ENCODE measurements at regions not wholly inside any gene's neighbourhood (a gene's known extent, or its start where the extent isn't known, plus 50 kb on each side); places are given as distances from the start of the nearest gene placed in this dataset.

DNA sequence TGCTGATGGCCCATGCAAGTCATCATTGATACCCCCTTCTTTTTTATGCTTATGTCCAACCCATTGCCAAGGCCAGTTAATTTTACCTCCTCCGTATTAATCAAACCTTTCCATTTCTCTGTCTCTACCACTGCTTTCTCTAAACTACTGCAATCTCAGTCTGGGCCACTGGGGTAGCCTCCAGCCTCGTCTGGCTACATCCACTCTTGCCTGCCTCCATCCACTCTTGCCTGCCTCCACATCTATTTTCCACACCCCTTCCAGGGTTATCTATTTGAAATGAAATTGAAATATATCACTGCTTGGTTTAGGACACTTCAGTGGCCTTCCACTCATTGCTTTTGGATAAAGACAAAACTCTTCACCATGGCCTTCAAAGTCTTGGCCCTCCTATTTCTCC, 425.3 kb upstream of the CLINT1 start:
- Histone ChIP-seq H4K20me1 (ENCODE audit: insufficient read depth, low read length) (no peaks in the 10 kb centered on the region), H3K79me2 (ENCODE audit: low read length) (no peaks in the 10 kb centered on the region), H3K9me3 (replicated peaks; ENCODE audit: insufficient read depth, low read length) (no peaks in the 10 kb centered on the region), H3K27me3 (replicated peaks; ENCODE audit: insufficient read depth, low read length) (no peaks in the 10 kb centered on the region), H3F3A (ENCODE audit: insufficient read depth, low read length) (no peaks in the 10 kb centered on the region), H2AFZ (ENCODE audit: low read length) (no peak overlapping the region), H3K9me2 (replicated peaks; ENCODE audit: insufficient read depth, low read length) (no peaks in the 10 kb centered on the region), H3K4me1 (ENCODE audit: low read length) (no peaks in the 10 kb centered on the region), H3K27ac (ENCODE audit: low read length) (no peak overlapping the region), H3K4me2 (ENCODE audit: low read depth, low read length) (no peak overlapping the region), H3K9ac (ENCODE audit: low read length) (no peak overlapping the region), H3K36me3 (replicated peaks; ENCODE audit: insufficient read depth, low read length) (no peaks in the 10 kb centered on the region), H3K4me3 (ENCODE audit: low read length) (no peak overlapping the region)
- no peak for TF ChIP-seq EZH2phosphoT487 (IDR thresholded peaks at IDR 0.05; ENCODE audit: low read length)
- TF ChIP-seq EZH2 (optimal IDR thresholded peaks at IDR 0.05; ENCODE audit: low read depth, low read length), result no peak
- TF ChIP-seq, protein P1, sequence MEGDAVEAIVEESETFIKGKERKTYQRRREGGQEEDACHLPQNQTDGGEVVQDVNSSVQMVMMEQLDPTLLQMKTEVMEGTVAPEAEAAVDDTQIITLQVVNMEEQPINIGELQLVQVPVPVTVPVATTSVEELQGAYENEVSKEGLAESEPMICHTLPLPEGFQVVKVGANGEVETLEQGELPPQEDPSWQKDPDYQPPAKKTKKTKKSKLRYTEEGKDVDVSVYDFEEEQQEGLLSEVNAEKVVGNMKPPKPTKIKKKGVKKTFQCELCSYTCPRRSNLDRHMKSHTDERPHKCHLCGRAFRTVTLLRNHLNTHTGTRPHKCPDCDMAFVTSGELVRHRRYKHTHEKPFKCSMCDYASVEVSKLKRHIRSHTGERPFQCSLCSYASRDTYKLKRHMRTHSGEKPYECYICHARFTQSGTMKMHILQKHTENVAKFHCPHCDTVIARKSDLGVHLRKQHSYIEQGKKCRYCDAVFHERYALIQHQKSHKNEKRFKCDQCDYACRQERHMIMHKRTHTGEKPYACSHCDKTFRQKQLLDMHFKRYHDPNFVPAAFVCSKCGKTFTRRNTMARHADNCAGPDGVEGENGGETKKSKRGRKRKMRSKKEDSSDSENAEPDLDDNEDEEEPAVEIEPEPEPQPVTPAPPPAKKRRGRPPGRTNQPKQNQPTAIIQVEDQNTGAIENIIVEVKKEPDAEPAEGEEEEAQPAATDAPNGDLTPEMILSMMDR (IDR thresholded peaks at IDR 0.05; ENCODE audit: low read length), result no peak
- DNase-seq, result no peak

DNA sequence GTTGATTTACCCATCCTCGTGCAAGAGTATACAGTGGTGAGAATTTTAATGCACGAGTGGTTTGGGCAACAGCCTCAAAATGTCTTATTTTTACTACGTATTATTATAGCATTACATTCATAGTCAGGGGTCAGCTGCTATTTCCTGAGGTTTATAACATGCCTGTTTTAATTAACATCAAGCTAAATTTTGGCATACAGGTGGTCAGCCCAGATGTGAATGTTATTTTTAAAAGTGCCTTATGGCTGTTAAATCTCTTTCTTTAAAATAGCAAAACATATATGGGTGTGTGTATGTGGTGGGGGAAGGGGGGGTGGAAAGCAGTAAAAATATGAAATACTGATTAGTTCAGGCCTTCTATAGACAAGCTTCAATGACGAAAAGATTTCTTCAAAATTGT, 424.5 kb upstream of the CLINT1 start:
- no peak overlapping the region for H3K9ac ChIP-seq (ENCODE audit: low read length)
- no peaks in the 10 kb centered on the region for H3F3A ChIP-seq (ENCODE audit: insufficient read depth, low read length)
- no peaks in the 10 kb centered on the region for H3K9me3 ChIP-seq (replicated peaks; ENCODE audit: insufficient read depth, low read length)
- no peaks in the 10 kb centered on the region for H4K20me1 ChIP-seq (ENCODE audit: insufficient read depth, low read length)
- TF ChIP-seq EZH2 (optimal IDR thresholded peaks at IDR 0.05; ENCODE audit: low read depth, low read length) (no peak), EZH2phosphoT487 (IDR thresholded peaks at IDR 0.05; ENCODE audit: low read length) (no peak)
- TF ChIP-seq, protein P1 (IDR thresholded peaks at IDR 0.05; ENCODE audit: low read length), result no peak
- H3K4me1 ChIP-seq (ENCODE audit: low read length), result no peaks in the 10 kb centered on the region
- H3K36me3 ChIP-seq (replicated peaks; ENCODE audit: insufficient read depth, low read length), result no peaks in the 10 kb centered on the region
- no peak overlapping the region for H3K27ac ChIP-seq (ENCODE audit: low read length)
- H3K79me2 ChIP-seq (ENCODE audit: low read length), result no peaks in the 10 kb centered on the region
- no peak overlapping the region for H3K4me2 ChIP-seq (ENCODE audit: low read depth, low read length)
- H2AFZ ChIP-seq (ENCODE audit: low read length), result no peak overlapping the region
- no peak overlapping the region for H3K4me3 ChIP-seq (ENCODE audit: low read length)
- no peaks in the 10 kb centered on the region for H3K9me2 ChIP-seq (replicated peaks; ENCODE audit: insufficient read depth, low read length)
- no peak for DNase-seq
- H3K27me3 ChIP-seq (replicated peaks; ENCODE audit: insufficient read depth, low read length), result no peaks in the 10 kb centered on the region

DNA sequence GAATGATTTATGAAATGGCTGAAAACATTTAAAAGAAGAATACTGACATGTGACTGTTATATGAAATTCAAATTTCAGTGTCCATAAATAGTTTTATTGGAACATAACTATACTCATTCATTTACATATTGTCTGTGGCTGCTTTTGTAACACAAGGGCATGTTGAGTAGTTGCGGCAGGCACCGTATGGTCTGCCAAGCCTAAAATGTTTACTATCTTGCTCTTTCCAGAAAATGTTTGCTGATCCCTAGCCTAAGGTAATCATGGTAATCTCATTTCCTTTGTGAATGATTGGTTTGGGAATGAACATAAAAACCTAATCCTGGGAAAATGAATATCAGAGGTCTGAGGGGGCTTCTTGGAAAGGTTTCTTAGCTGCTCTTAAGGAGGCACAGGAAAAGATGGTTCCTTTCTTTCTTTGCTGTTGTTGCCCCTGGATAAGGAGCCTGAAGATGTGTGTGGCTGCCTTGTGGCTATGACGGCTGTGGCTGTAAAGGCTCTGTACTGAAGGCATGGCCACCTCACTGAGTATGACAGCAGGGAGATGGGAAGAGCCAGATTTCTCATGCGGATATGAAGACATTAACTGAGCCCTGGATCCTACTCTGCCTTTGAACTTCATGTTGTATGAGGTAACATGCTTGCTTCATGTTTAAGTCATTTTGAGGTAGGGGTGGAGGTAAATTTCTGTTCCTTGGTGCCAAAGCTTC, 419.4 kb upstream of the CLINT1 start:
- Histone ChIP-seq H3K9me3 (replicated peaks; ENCODE audit: insufficient read depth, low read length) (no peaks in the 10 kb centered on the region), H3K36me3 (replicated peaks; ENCODE audit: insufficient read depth, low read length) (no peaks in the 10 kb centered on the region), H3F3A (ENCODE audit: insufficient read depth, low read length) (no peaks in the 10 kb centered on the region), H3K4me3 (ENCODE audit: low read length) (no peak overlapping the region), H3K9me2 (replicated peaks; ENCODE audit: insufficient read depth, low read length) (no peaks in the 10 kb centered on the region), H3K4me2 (ENCODE audit: low read depth, low read length) (no peak overlapping the region), H2AFZ (ENCODE audit: low read length) (no peak overlapping the region), H3K27me3 (replicated peaks; ENCODE audit: insufficient read depth, low read length) (no peaks in the 10 kb centered on the region), H3K79me2 (ENCODE audit: low read length) (no peaks in the 10 kb centered on the region), H3K9ac (ENCODE audit: low read length) (no peak overlapping the region), H3K27ac (ENCODE audit: low read length) (no peak overlapping the region), H3K4me1 (ENCODE audit: low read length) (no peaks in the 10 kb centered on the region), H4K20me1 (ENCODE audit: insufficient read depth, low read length) (no peaks in the 10 kb centered on the region)
- no peak for DNase-seq
- TF ChIP-seq, protein P1 (IDR thresholded peaks at IDR 0.05; ENCODE audit: low read length), result no peak
- TF ChIP-seq EZH2 (optimal IDR thresholded peaks at IDR 0.05; ENCODE audit: low read depth, low read length) (no peak), EZH2phosphoT487 (IDR thresholded peaks at IDR 0.05; ENCODE audit: low read length) (no peak)

Measured in MM.1S (cell line).